HEK293 (cell line): ENCODE measurements at regions not wholly inside any gene's neighbourhood (a gene's known extent, or its start where the extent isn't known, plus 50 kb on each side); places are given as distances from the start of the nearest gene placed in this dataset.

ENCODE experiments used
- CTCF ChIP-seq: fragments of 450-650 bp; formaldehyde crosslinking; IDR thresholded peaks from 2 replicates; pipeline ENCODE4 v1.5.1; 2016; ENCODE audit warnings: missing biosample characterization, missing genetic modification characterization
- KLF16 ChIP-seq: fragments of 450-650 bp; formaldehyde crosslinking; IDR thresholded peaks from 2 replicates; pipeline ENCODE4 v1.5.1; 2017; ENCODE audit warnings: missing biosample characterization, missing genetic modification characterization
- ZNF239 ChIP-seq: fragments of 450-650 bp; formaldehyde crosslinking; IDR thresholded peaks from 2 replicates; pipeline ENCODE4 v1.5.1; 2016; ENCODE audit warnings: missing biosample characterization, missing genetic modification characterization
- ZNF776 ChIP-seq: fragments of 450-650 bp; formaldehyde crosslinking; IDR thresholded peaks from 2 replicates; pipeline ENCODE4 v1.5.0; 2017; ENCODE audit warnings: missing biosample characterization, missing genetic modification characterization, borderline replicate concordance
- TF ChIP-seq, protein P1 (sequence below): fragments of 450-650 bp; formaldehyde crosslinking; IDR thresholded peaks from 2 replicates; pipeline ENCODE4 v1.5.1; 2016; ENCODE audit warnings: missing biosample characterization, missing genetic modification characterization
- TF ChIP-seq, protein P2 (sequence below): fragments of 450-650 bp; formaldehyde crosslinking; IDR thresholded peaks from 2 replicates; pipeline ENCODE4 v1.5.1; 2016; ENCODE audit warnings: missing biosample characterization, missing genetic modification characterization, low read depth
- TF ChIP-seq, protein P3 (sequence below): fragments of 450-650 bp; formaldehyde crosslinking; IDR thresholded peaks from 2 replicates; pipeline ENCODE4 v1.5.1; 2016; ENCODE audit warnings: missing biosample characterization, missing genetic modification characterization

DNA sequence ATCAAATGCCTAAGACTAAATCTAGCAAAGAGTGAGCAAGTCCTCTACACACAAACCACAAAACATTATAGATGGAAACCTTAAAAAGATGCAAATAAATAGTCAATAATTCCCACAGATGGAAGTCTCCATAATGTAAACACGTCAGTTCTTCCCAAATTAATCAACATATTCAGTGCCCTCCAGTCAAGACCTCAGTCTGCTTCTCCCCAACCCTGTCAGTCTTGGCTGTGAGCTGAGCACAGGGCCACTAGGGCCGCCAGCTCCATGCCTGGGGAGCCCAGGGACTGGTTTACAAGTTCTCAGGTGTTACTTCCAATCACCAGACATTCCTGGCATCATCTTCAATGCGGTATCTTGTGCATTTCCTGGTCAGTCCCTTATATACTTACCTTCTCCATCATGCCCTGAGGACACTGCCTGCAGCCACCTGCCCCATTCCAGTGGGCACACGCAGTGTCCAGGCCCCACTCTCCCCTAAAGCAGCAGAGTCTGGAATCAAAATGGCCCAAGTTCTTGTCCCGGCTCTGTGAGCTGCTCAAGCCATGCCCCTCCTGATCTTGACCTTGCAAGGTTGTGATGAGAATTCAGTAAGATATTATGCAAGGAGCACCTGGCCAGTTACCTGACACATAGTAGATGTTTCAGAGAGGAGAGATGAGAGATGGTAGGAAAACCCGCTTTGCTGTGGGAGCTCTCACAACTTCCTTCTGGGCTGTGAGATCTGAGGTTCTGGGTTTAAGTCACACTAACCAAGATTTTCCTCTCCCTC is 207.9 kb upstream of the RAB6C start:
- TF ChIP-seq ZNF239 (tag by site-specific recombination): no peak
- no peak for TF ChIP-seq CTCF (tag by site-specific recombination)
- TF ChIP-seq ZNF776 (tag by site-specific recombination): no peak
- TF ChIP-seq, protein P1, sequence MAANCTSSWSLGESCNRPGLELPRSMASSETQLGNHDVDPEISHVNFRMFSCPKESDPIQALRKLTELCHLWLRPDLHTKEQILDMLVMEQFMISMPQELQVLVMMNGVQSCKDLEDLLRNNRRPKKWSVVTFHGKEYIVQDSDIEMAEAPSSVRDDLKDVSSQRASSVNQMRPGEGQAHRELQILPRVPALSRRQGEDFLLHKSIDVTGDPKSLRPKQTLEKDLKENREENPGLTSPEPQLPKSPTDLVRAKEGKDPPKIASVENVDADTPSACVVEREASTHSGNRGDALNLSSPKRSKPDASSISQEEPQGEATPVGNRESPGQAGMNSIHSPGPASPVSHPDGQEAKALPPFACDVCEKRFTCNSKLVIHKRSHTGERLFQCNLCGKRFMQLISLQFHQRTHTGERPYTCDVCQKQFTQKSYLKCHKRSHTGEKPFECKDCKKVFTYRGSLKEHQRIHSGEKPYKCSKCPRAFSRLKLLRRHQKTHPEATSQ (tag by site-specific recombination): no peak
- TF ChIP-seq, protein P2, sequence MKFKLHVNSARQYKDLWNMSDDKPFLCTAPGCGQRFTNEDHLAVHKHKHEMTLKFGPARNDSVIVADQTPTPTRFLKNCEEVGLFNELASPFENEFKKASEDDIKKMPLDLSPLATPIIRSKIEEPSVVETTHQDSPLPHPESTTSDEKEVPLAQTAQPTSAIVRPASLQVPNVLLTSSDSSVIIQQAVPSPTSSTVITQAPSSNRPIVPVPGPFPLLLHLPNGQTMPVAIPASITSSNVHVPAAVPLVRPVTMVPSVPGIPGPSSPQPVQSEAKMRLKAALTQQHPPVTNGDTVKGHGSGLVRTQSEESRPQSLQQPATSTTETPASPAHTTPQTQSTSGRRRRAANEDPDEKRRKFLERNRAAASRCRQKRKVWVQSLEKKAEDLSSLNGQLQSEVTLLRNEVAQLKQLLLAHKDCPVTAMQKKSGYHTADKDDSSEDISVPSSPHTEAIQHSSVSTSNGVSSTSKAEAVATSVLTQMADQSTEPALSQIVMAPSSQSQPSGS (tag by site-specific recombination): no peak
- TF ChIP-seq, protein P3, sequence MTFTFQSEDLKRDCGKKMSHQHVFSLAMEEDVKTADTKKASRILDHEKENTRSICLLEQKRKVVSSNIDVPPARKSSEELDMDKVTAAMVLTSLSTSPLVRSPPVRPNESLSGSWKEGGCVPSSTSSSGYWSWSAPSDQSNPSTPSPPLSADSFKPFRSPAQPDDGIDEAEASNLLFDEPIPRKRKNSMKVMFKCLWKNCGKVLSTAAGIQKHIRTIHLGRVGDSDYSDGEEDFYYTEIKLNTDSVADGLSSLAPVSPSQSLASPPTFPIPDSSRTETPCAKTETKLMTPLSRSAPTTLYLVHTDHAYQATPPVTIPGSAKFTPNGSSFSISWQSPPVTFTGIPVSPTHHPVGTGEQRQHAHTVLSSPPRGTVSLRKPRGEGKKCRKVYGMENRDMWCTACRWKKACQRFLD (tag by site-specific recombination): no peak
- no peak for TF ChIP-seq KLF16 (tag by site-specific recombination)
